ENCODE measurements at regions not wholly inside any gene's neighbourhood (a gene's known extent, or its start where the extent isn't known, plus 50 kb on each side); places are given as distances from the start of the nearest gene placed in this dataset.
A peak's percentile ranks its signal among the peaks of the same experiment; 100 is the strongest.

DNA sequence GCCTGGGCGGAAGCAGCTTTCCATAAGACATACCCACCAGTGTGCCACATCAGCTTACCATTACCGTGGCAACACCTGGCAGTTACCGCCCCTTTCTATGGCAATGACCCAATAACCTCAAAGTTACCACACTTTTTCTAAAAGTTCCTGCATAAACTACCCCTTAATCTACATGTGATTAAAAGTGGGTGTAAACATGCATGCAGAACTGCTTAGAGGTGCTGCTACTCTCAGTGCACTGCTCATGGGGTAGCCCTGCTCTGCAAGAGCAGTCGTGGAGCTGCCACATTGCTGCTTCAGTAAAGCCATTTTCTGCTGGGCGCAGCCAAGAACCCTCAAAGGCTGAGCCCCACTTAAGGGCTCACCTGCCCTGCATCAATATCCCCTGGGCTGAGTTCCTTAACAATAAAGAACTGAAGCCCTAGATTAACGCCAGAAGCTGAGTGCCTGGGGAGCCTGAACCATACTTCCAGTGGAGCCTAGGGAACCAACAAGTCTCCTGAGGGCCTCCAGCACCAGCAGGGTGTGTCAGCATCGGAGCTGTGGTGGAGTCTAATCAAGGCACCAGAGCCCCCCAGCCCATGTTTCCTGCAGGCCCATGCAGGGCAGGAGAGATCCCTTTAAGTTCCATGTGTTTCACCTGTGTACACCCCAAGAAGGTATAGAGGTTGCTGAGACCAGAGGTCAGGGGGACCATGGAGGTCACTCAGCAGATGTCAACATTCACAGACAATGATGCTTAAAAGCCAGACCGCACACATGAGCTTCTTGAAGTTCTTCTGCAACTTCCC is 1198.1 kb downstream of the UQCRFS1 start:
- BruUV-seq (replicated peaks) = no TSS peak
- 4% methylated on average over 8 of the region's 8 CpGs for WGBS (ENCODE audit: insufficient coverage, insufficient replicate concordance, low lambda C conversion rate, missing lambda C conversion rate)
- H3K4me2 ChIP-seq (ENCODE audit: control insufficient read depth, insufficient read depth) = no peak overlapping the region

GRCh38 chr19:28012361-28012760 is 1200.6 kb downstream of the UQCRFS1 start:
- Histone ChIP-seq H3K4me2 (ENCODE audit: control insufficient read depth, insufficient read depth) (no peak overlapping the region), H3K9me3 (replicated peaks; ENCODE audit: control insufficient read depth, insufficient read depth, low read length) (no peaks in the 10 kb centered on the region; the same call in 2 of the 3 replicates), H3K36me3 (ENCODE audit: control insufficient read depth in 2 of 2, insufficient read depth in 2 of 2, low read length in 1 of 2) (no peaks in the 10 kb centered on the region), H3K9ac (ENCODE audit: control insufficient read depth, insufficient read depth, low read length) (no peak overlapping the region), H2AFZ (ENCODE audit: control insufficient read depth, low read depth, low read length) (no peak overlapping the region), H3K79me2 (ENCODE audit: control insufficient read depth, insufficient read depth, low read length) (no peaks in the 10 kb centered on the region), H3K27me3 (replicated peaks in 1 of 2; ENCODE audit: control insufficient read depth in 2 of 2, insufficient read depth in 2 of 2, low read length in 1 of 2) (no peaks in the 10 kb centered on the region), H3K27ac (ENCODE audit: control insufficient read depth, insufficient read depth) (no peak overlapping the region), H3K4me3 (no peak overlapping the region), H3K4me1 (ENCODE audit: control insufficient read depth, insufficient read depth, low read length) (no peaks in the 10 kb centered on the region; the same call in 1 of the 2 replicates), H4K20me1 (ENCODE audit: control insufficient read depth, insufficient read depth) (no peaks in the 10 kb centered on the region)
- POLR2A ChIA-PET = interaction anchor here (3.4 kb wide), 1 partner anchor 62 kb away, joined by 13 read pairs; no protein-coding TSS in a partner anchor
- intact Hi-C loops (cut with micrococcal nuclease; ENCODE audit: unreplicated experiment) (loop anchor here (10.0 kb wide), 1 partner anchor 62 kb away; no protein-coding TSS in a partner anchor), in situ Hi-C loops (cut with MboI) (no loop called here)
- 52% methylated on average over 3 of the region's 3 CpGs for WGBS (ENCODE audit: insufficient coverage, insufficient replicate concordance, low lambda C conversion rate, missing lambda C conversion rate)
- SMC1A ChIA-PET (ENCODE audit: uncharacterized antibody, unreplicated experiment) = interaction anchor here (0.7 to 7.2 kb wide), 31 partner anchors 10 to 312 kb away, joined by 3 to 65 read pairs (median 5); no protein-coding TSS in a partner anchor
- DNase-seq (ENCODE audit: low read depth, low spot score) (no peak), ATAC-seq (peak; percentile 69), FAIRE-seq (no peak)
- BruUV-seq (replicated peaks) = no TSS peak
- RAD21 ChIA-PET (ENCODE audit: unreplicated experiment) = interaction anchor here (0.6 to 4.5 kb wide), 28 partner anchors 8 to 315 kb away, joined by 3 to 41 read pairs (median 4); no protein-coding TSS in a partner anchor
- CTCF ChIA-PET = interaction anchor here (0.7 to 4.0 kb wide), 26 partner anchors 18 to 311 kb away, joined by 3 to 31 read pairs (median 4); no protein-coding TSS in a partner anchor
- TF ChIP-seq ZBTB40 (IDR thresholded peaks at IDR 0.05; ENCODE audit: borderline replicate concordance) = no peak
- no peak for TF ChIP-seq CHD1 (IDR thresholded peaks at IDR 0.05; ENCODE audit: low read depth, low read length)
- no peak for TF ChIP-seq MTA2 (IDR thresholded peaks at IDR 0.05; ENCODE audit: low read depth)
- no peak for TF ChIP-seq MTA3 (IDR thresholded peaks at IDR 0.05; ENCODE audit: borderline replicate concordance, low read length)
- TF ChIP-seq SUPT20H (IDR thresholded peaks at IDR 0.05; ENCODE audit: borderline replicate concordance, control insufficient read depth, low read depth, low read length) = no peak
- TF ChIP-seq, protein P1, sequence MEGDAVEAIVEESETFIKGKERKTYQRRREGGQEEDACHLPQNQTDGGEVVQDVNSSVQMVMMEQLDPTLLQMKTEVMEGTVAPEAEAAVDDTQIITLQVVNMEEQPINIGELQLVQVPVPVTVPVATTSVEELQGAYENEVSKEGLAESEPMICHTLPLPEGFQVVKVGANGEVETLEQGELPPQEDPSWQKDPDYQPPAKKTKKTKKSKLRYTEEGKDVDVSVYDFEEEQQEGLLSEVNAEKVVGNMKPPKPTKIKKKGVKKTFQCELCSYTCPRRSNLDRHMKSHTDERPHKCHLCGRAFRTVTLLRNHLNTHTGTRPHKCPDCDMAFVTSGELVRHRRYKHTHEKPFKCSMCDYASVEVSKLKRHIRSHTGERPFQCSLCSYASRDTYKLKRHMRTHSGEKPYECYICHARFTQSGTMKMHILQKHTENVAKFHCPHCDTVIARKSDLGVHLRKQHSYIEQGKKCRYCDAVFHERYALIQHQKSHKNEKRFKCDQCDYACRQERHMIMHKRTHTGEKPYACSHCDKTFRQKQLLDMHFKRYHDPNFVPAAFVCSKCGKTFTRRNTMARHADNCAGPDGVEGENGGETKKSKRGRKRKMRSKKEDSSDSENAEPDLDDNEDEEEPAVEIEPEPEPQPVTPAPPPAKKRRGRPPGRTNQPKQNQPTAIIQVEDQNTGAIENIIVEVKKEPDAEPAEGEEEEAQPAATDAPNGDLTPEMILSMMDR (IDR thresholded peaks at IDR 0.05 in 2 of 3, conservative IDR thresholded peaks at IDR 0.05 in 1 of 3; ENCODE audit: control insufficient read depth in 2 of 3, extremely low read depth in 1 of 3, insufficient read depth in 1 of 3, low read depth in 3 of 3, low read length in 3 of 3) = peak in 2 of 3 experiments; percentile 27 to 42; a peak in 3 of 6 replicates
- peak; percentile 31; the same call in 1 of the 2 replicates for TF ChIP-seq SMC3 (IDR thresholded peaks at IDR 0.05; ENCODE audit: borderline replicate concordance, low read length)

More for the DNA sequence above, 1198.1 kb downstream of the UQCRFS1 start:
- DNase-seq (ENCODE audit: low read depth, low spot score) = no peak
- Histone ChIP-seq H3K27ac (ENCODE audit: control insufficient read depth, insufficient read depth) (no peak overlapping the region), H3K27me3 (replicated peaks in 1 of 2; ENCODE audit: control insufficient read depth in 2 of 2, insufficient read depth in 2 of 2, low read length in 1 of 2) (no peaks in the 10 kb centered on the region), H3K4me1 (ENCODE audit: control insufficient read depth, insufficient read depth, low read length) (no peaks in the 10 kb centered on the region; the same call in 1 of the 2 replicates), H2AFZ (ENCODE audit: control insufficient read depth, low read depth, low read length) (no peak overlapping the region), H3K79me2 (ENCODE audit: control insufficient read depth, insufficient read depth, low read length) (no peaks in the 10 kb centered on the region), H3K4me3 (no peak overlapping the region), H3K9me3 (replicated peaks; ENCODE audit: control insufficient read depth, insufficient read depth, low read length) (no peaks in the 10 kb centered on the region; the same call in 2 of the 3 replicates), H3K36me3 (ENCODE audit: control insufficient read depth in 2 of 2, insufficient read depth in 2 of 2, low read length in 1 of 2) (no peaks in the 10 kb centered on the region), H3K9ac (ENCODE audit: control insufficient read depth, insufficient read depth, low read length) (no peak overlapping the region), H4K20me1 (ENCODE audit: control insufficient read depth, insufficient read depth) (no peaks in the 10 kb centered on the region)
- TF ChIP-seq MTA2 (IDR thresholded peaks at IDR 0.05; ENCODE audit: low read depth) = no peak
- RAD21 ChIA-PET (ENCODE audit: unreplicated experiment) = interaction anchor here (1.0 to 4.5 kb wide), 13 partner anchors 20 to 221 kb away, joined by 3 to 41 read pairs (median 7); no protein-coding TSS in a partner anchor
- intact Hi-C loops (cut with micrococcal nuclease; ENCODE audit: unreplicated experiment) (loop anchor here (10.0 kb wide), 1 partner anchor 60 kb away; no protein-coding TSS in a partner anchor), in situ Hi-C loops (cut with MboI) (no loop called here)
- SMC1A ChIA-PET (ENCODE audit: uncharacterized antibody, unreplicated experiment) = interaction anchor here (0.6 to 7.2 kb wide), 20 partner anchors 11 to 214 kb away, joined by 3 to 65 read pairs (median 4); no protein-coding TSS in a partner anchor
- FAIRE-seq = no peak
- CTCF ChIA-PET = interaction anchor here (0.6 to 4.0 kb wide), 6 partner anchors 7 to 309 kb away, joined by 3 to 22 read pairs (median 8); no protein-coding TSS in a partner anchor
- ATAC-seq = no peak; the same call in 2 of the 3 replicates
- POLR2A ChIA-PET = interaction anchor here (0.6 to 3.4 kb wide), 2 partner anchors 13 to 60 kb away, joined by 8 to 13 read pairs; no protein-coding TSS in a partner anchor
